Cardiac muscle cell (in vitro differentiated cells and primary cell): ENCODE measurements at regions not wholly inside any gene's neighbourhood (a gene's known extent, or its start where the extent isn't known, plus 50 kb on each side); places are given as distances from the start of the nearest gene placed in this dataset.

Experiments used
- DNase-seq, 2 donors: peaks; one replicate each; pipeline versions ENCODE4 v3.0.0 to v3.0.0-alpha.2; 2010 to 2017; ENCODE audit warnings: low read depth in 1 of 2, low spot score in 1 of 2
- H3K27ac ChIP-seq: fragments of 200-600 bp; sonication (generic); 2 replicates; pipeline ENCODE4 v1.5.1; 2016
- H3K27me3 ChIP-seq: fragments of 200-600 bp; sonication (generic); 2 replicates; pipeline ENCODE4 v1.6.0; 2016; ENCODE audit warnings: control low read depth
- H3K36me3 ChIP-seq: fragments of 200-600 bp; sonication (generic); 2 replicates; pipeline ENCODE4 v1.5.1; 2016; ENCODE audit warnings: control low read depth
- H3K4me1 ChIP-seq: fragments of 200-600 bp; sonication (generic); 2 replicates; pipeline ENCODE4 v1.8.1; 2017; ENCODE audit warnings: low read depth, mild to moderate bottlenecking, mixed run types
- H3K4me3 ChIP-seq: fragments of 200-600 bp; sonication (generic); 2 replicates; pipeline ENCODE4 v1.5.1; 2016; ENCODE audit warnings: mild to moderate bottlenecking
- H3K9me3 ChIP-seq: fragments of 200-600 bp; sonication (generic); 2 replicates; pipeline ENCODE4 v1.5.1; 2017; ENCODE audit warnings: low read depth, mild to moderate bottlenecking, control low read depth
- CTCF ChIP-seq: IDR thresholded peaks from 2 replicates; pipeline ENCODE4 v1.5.1; 2012; ENCODE audit warnings: low read depth, mild to moderate bottlenecking, low read length

- Histone ChIP-seq H3K4me3 (no peak overlapping the region), H3K9me3 (no peaks in the 10 kb centered on the region), H3K27ac (no peak overlapping the region), H3K36me3 (no peaks in the 10 kb centered on the region), H3K4me1 (no peaks in the 10 kb centered on the region), H3K27me3 (no peaks in the 10 kb centered on the region)
- TF ChIP-seq CTCF, result no peak
- DNase-seq, result no peak
Observed at GRCh38 chr5:12703254-12703653, 799.0 kb upstream of the CTNND2 start.

DNA sequence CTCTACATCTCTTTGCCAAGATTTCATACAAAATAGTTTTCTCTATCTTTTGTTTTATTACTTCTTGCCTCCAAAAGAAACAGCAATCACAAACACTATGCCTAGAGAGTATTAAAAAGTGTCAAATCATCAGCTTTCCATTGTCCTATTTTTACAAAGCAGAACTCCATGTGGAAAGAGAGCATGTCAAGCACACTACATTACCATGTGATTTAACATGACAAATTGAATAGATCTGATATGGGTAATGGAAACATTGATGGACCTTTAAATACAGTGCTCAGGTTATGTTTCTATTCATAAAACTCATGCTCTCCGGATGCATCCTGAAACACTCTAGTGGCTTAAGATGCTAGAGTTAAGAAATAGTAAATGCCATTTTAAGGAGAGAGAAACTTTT lies 791.4 kb upstream of the CTNND2 start:
- H3K27ac ChIP-seq, result no peak overlapping the region
- no peaks in the 10 kb centered on the region for H3K4me1 ChIP-seq
- H3K4me3 ChIP-seq, result no peak overlapping the region
- DNase-seq, result no peak
- H3K36me3 ChIP-seq, result no peaks in the 10 kb centered on the region
- no peaks in the 10 kb centered on the region for H3K27me3 ChIP-seq
- no peaks in the 10 kb centered on the region for H3K9me3 ChIP-seq
- no peak for TF ChIP-seq CTCF

DNA sequence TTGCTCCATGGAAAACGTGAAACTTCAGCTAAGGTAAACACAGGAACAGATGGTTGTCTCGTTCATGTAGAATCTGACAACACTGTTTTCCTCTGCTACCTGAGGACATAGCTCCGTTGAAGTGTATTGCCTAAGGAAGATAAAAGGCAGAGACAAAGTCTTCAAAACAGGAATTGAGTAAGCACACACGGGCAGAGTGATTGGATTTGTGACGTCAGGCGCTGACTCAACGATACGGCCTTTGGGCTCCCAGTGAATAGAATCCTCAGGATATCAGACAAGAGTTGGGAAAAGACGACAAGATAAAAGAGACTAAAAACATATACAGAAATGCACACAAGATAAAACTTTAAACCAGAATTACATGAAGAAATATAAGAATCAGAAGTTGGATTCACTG lies 787.1 kb upstream of the CTNND2 start:
- H3K4me3 ChIP-seq, result no peak overlapping the region
- no peaks in the 10 kb centered on the region for H3K27me3 ChIP-seq
- H3K4me1 ChIP-seq, result no peaks in the 10 kb centered on the region
- no peak overlapping the region for H3K27ac ChIP-seq
- H3K36me3 ChIP-seq, result no peaks in the 10 kb centered on the region
- DNase-seq, result no peak
- TF ChIP-seq CTCF, result no peak
- no peaks in the 10 kb centered on the region for H3K9me3 ChIP-seq

- no peak for DNase-seq
- Histone ChIP-seq H3K9me3 (no peaks in the 10 kb centered on the region), H3K27ac (no peak overlapping the region), H3K36me3 (no peaks in the 10 kb centered on the region), H3K4me1 (no peaks in the 10 kb centered on the region), H3K4me3 (no peak overlapping the region), H3K27me3 (no peaks in the 10 kb centered on the region)
- no peak for TF ChIP-seq CTCF
Observed at GRCh38 chr5:12690361-12690760, 786.1 kb upstream of the CTNND2 start.

- Histone ChIP-seq H3K9me3 (no peaks in the 10 kb centered on the region), H3K4me3 (no peak overlapping the region), H3K27me3 (no peaks in the 10 kb centered on the region), H3K36me3 (no peaks in the 10 kb centered on the region), H3K4me1 (no peaks in the 10 kb centered on the region), H3K27ac (no peak overlapping the region)
- TF ChIP-seq CTCF, result no peak
- no peak for DNase-seq
Observed at GRCh38 chr5:12683249-12683648, 779.0 kb upstream of the CTNND2 start.

DNA sequence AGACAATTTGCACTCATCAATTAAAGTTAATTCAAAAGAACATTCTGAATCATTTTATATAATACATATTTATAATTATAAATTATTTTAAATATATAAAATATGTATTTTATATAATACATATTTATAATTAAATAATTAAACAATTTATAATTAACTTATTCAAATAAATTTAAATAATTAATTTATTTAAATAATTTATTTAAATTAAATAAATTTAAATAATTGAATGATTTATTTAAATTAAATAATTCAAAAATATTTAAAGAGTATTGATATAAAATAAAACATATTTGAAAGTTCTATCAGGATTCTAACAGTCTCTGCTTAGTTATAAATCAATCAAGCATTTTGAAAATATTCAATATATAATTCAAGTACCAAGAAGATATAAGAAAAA lies 775.5 kb upstream of the CTNND2 start:
- Histone ChIP-seq H3K4me1 (no peaks in the 10 kb centered on the region), H3K27me3 (no peaks in the 10 kb centered on the region), H3K4me3 (no peak overlapping the region), H3K27ac (no peak overlapping the region), H3K36me3 (no peaks in the 10 kb centered on the region), H3K9me3 (no peaks in the 10 kb centered on the region)
- no peak for DNase-seq
- TF ChIP-seq CTCF, result no peak
